Activated naive CD4-positive, alpha-beta T cell treated with anti-CD3 and anti-CD28 coated beads, Interleukin-2, amount 50 U/mL, for 72 hours (primary cell): ENCODE measurements at regions not wholly inside any gene's neighbourhood (a gene's known extent, or its start where the extent isn't known, plus 50 kb on each side); places are given as distances from the start of the nearest gene placed in this dataset.

Source experiments
- ATAC-seq, 2 donors: fragments of 150-1000 bp; cut with Tn5 transposase; 2 replicates each; pipeline ENCODE4 v1.10.0; 2021; ENCODE audit warnings: mild to moderate bottlenecking in 2 of 2, moderate library complexity in 2 of 2
- DNase-seq, 2 donors: peaks; one replicate each; pipeline ENCODE4 v3.0.0; 2021 to 2022; ENCODE audit warnings: low spot score in 2 of 2
- H3K27ac Mint-ChIP-seq, 2 donors: one replicate each; pipeline ENCODE4 v1.8.0; 2022; ENCODE audit warnings: mild to moderate bottlenecking in 2 of 2, mixed read lengths in 2 of 2
- H3K36me3 Mint-ChIP-seq, 2 donors: one replicate each; pipeline ENCODE4 v1.8.0; 2022; ENCODE audit warnings: mixed read lengths in 2 of 2
- H3K9me3 Mint-ChIP-seq, 2 donors: one replicate each; pipeline ENCODE4 v1.8.0; 2022; ENCODE audit warnings: mixed read lengths in 2 of 2

DNA sequence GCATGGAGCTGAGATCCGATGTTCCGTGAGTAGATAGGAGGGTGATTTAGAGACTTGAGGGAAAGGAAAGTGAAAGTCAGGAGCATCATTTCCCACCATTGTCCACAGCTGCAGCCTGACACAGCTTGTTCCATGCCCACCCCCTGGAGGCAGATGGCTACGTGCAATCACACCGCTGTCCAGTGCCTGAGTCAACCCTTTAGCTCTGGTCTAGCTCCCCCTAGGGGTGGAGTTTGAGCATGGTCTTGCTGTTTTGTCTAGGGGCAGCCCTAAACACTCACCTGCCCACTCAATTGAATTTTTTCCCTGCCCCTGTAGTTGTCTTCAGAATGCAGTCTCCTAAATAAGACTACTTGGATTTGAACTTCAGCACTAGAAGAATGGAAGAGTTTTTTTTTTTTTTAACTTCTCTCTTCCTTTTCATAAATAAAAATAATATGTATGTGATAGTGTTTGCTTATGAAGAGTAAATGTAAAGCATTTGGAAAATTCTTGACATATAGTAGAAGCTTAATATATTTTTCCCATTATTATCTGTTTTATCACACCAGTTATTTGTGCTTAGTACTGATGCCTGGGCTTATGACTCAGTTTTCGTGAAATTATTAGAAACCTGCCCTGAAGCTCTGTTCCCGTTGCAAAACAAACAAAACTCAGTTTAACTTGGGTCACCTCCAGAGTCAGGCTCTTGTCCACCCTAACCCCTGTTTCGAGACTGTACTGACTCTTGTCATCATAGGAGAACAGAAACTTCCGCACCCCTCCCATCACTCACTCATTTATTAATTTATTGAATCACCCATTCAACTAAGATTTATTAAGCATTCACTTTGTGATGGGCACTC lies 814.8 kb downstream of the MAFB start:
- peak in 1 of 2 donors; percentile 63 for ATAC-seq
- H3K9me3 Mint-ChIP-seq: peaks cover 4 to 17% of the 10 kb centered on the region in 2 donors

DNA sequence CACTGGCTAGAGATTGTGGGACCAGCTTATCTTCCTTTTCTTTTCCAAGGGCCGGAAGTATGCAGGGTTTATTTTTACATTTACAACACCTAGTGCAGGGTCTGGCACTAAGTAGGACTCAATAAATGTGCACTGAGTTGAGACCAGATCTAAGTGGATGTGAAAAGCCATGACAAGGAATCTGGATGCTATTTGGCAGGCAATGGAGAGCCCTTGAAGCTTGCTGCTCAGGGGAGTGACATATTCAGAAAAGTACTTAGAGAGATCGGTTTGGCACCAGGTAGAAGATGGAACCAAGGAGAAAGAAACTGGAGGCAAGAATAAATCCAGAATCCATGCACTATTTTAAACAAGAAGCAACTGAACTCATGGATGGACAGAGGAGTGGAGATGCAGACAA lies 815.8 kb downstream of the MAFB start:
- Mint-ChIP-seq H3K9me3 (peaks cover 4 to 17% of the 10 kb centered on the region in 2 donors), H3K27ac (no peak overlapping the region), H3K36me3 (no peaks in the 10 kb centered on the region)
- ATAC-seq (no peak), DNase-seq (no peak)

More for the DNA sequence above, 814.8 kb downstream of the MAFB start:
- Mint-ChIP-seq H3K36me3 (no peaks in the 10 kb centered on the region), H3K27ac (no peak overlapping the region)
- peak in 1 of 2 donors; percentile 53 for DNase-seq

GRCh38 chr20:39871013-39871412 lies 818.0 kb downstream of the MAFB start:
- DNase-seq (no peak), ATAC-seq (no peak)
- peaks cover 4 to 22% of the 10 kb centered on the region in 2 donors for H3K9me3 Mint-ChIP-seq
- H3K27ac Mint-ChIP-seq: no peak overlapping the region
- peaks cover 0 to 7% of the 10 kb centered on the region in 2 donors for H3K36me3 Mint-ChIP-seq

DNA sequence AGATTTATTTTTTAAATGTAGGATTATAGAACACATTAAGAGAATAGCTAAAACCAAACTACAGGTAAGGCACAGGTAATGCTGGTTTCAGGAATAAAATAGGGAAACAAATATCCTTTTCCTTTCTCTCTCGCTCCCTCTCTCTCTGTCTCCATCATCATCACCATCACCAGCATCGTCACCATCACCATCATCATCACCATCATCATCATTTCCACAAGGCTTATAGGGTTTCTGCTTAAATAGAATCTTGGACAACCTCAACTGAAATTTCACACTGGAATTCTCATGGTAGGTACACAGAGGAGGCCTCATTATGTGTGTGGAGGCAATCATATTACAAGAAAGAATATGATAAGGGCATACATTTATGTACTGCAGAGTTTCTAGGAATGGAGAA lies 823.6 kb downstream of the MAFB start:
- ATAC-seq: no peak

GRCh38 chr20:39862470-39862891 lies 826.6 kb downstream of the MAFB start:
- H3K36me3 Mint-ChIP-seq: peaks cover 0 to 7% of the 10 kb centered on the region in 2 donors
- peaks cover 0 to 11% of the 10 kb centered on the region in 2 donors for H3K9me3 Mint-ChIP-seq
- ATAC-seq (no peak), DNase-seq (no peak)
- no peak overlapping the region for H3K27ac Mint-ChIP-seq

More for the DNA sequence above, 823.6 kb downstream of the MAFB start:
- H3K36me3 Mint-ChIP-seq: peaks cover 0 to 7% of the 10 kb centered on the region in 2 donors
- peaks cover 0 to 13% of the 10 kb centered on the region in 2 donors for H3K9me3 Mint-ChIP-seq
- H3K27ac Mint-ChIP-seq: no peak overlapping the region
- no peak for DNase-seq

DNA sequence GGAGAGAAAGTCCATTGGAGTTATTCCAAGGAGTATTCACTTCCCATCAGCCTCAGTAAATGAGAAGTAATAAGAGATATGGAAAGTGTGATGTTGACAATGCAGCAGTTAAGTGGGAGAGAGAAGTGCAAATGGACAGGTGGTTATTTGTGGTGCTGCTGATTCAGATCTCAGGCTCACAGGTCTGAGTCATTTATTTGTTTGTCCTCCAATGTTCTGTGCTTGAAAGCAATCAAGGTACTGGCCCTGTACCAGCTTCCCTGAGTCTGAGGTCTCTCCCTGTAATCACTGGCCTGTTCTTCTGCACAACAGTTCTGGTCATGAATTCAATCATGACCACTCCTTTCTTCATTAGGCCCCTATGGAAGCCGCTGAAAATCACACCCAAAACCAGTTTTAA lies 827.7 kb downstream of the MAFB start:
- no peak overlapping the region for H3K27ac Mint-ChIP-seq
- ATAC-seq (no peak), DNase-seq (no peak)
- H3K9me3 Mint-ChIP-seq: peaks cover under 1 to 8% of the 10 kb centered on the region in 2 donors
- H3K36me3 Mint-ChIP-seq: peaks cover 0 to 4% of the 10 kb centered on the region in 2 donors

DNA sequence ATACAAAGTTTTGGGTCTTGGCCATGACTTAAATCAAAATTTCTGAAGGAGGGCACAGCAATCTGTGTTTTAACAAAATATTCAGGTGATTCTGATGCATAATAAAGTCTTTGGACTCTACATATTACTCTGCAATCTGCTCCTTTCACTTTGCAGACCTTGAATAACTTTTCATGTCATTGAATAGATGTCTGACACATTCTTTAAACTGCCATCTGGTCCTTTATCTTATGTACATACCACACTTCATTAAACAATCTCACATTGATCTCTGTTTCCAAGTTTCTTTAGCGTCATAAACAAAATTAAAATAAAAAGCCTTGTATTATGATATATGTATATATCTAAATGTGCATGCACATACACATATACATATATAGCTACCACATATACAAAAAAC lies 831.2 kb downstream of the MAFB start:
- DNase-seq (no peak), ATAC-seq (no peak)
- no peaks in the 10 kb centered on the region for H3K36me3 Mint-ChIP-seq
- no peak overlapping the region for H3K27ac Mint-ChIP-seq
- peaks cover 5 to 12% of the 10 kb centered on the region in 2 donors for H3K9me3 Mint-ChIP-seq

- no peak overlapping the region for H3K27ac Mint-ChIP-seq
- H3K9me3 Mint-ChIP-seq: peaks cover 5 to 12% of the 10 kb centered on the region in 2 donors
- no peaks in the 10 kb centered on the region for H3K36me3 Mint-ChIP-seq
- DNase-seq (no peak), ATAC-seq (no peak)
These were observed 831.8 kb downstream of the MAFB start for GRCh38 chr20:39857187-39857586.

- ATAC-seq (no peak), DNase-seq (no peak)
- peaks cover 5 to 7% of the 10 kb centered on the region in 2 donors for H3K9me3 Mint-ChIP-seq
- H3K36me3 Mint-ChIP-seq: no peaks in the 10 kb centered on the region
- H3K27ac Mint-ChIP-seq: no peak overlapping the region
These were observed 833.2 kb downstream of the MAFB start for GRCh38 chr20:39855799-39856198.

DNA sequence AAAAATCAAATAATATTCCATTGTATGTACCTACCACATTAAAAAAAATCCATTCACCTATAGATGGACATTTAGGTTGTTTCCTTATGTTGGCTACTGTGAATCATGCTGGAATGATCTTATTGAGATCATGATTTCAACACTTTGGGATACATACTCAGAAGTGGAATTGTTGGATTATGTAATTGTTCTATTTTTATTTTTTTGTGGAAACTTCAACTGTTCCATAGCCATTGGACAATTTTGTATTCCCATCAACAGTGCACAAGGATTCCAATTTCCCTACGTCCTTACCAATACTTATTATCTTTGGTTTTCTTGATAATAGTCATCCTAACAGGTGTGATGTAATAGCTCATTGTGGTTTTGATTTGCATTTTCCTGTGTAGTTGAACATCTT lies 834.0 kb downstream of the MAFB start:
- ATAC-seq (no peak), DNase-seq (no peak)
- no peaks in the 10 kb centered on the region for H3K36me3 Mint-ChIP-seq
- H3K27ac Mint-ChIP-seq: no peak overlapping the region
- H3K9me3 Mint-ChIP-seq: peaks cover 5 to 7% of the 10 kb centered on the region in 2 donors

DNA sequence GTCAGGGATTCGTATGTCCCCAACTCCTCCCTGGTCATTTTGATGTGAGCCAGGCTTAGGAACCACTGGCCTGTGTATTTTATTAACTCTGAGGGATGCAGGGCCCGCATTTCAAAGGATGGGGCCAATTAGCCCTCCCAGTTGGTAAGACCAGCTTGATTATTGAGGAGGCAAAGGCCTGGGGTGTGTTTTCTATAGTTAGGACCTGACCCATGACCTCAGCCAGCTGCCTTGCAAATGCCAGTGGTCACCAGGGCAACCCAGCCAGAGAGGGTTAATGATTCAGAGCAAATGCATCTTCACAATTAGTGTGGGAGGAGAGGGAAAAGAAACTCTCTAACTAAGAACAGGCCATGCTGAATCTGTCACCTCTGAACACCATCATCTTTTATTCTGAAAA lies 835.4 kb downstream of the MAFB start:
- Mint-ChIP-seq H3K9me3 (peaks cover 5 to 7% of the 10 kb centered on the region in 2 donors), H3K36me3 (no peaks in the 10 kb centered on the region), H3K27ac (no peak overlapping the region)
- ATAC-seq (no peak), DNase-seq (no peak)

- no peak for DNase-seq
- H3K36me3 Mint-ChIP-seq: no peaks in the 10 kb centered on the region
- ATAC-seq: no peak
- peaks cover 5 to 7% of the 10 kb centered on the region in 2 donors for H3K9me3 Mint-ChIP-seq
- H3K27ac Mint-ChIP-seq: no peak overlapping the region
These were observed 836.0 kb downstream of the MAFB start for GRCh38 chr20:39853050-39853449.

GRCh38 chr20:39851459-39851858 lies 837.6 kb downstream of the MAFB start:
- DNase-seq (no peak), ATAC-seq (no peak)
- H3K36me3 Mint-ChIP-seq: no peaks in the 10 kb centered on the region
- peaks cover 5 to 7% of the 10 kb centered on the region in 2 donors for H3K9me3 Mint-ChIP-seq
- H3K27ac Mint-ChIP-seq: no peak overlapping the region

- Mint-ChIP-seq H3K27ac (no peak overlapping the region), H3K9me3 (peaks cover under 1 to 3% of the 10 kb centered on the region in 2 donors), H3K36me3 (no peaks in the 10 kb centered on the region)
- ATAC-seq: no peak
- DNase-seq: no peak
These were observed 838.2 kb downstream of the MAFB start for GRCh38 chr20:39850821-39851330.

GRCh38 chr20:39850246-39850645 lies 838.8 kb downstream of the MAFB start:
- Mint-ChIP-seq H3K36me3 (no peaks in the 10 kb centered on the region), H3K9me3 (no peaks in the 10 kb centered on the region), H3K27ac (no peak overlapping the region)
- DNase-seq: no peak
- ATAC-seq: no peak

DNA sequence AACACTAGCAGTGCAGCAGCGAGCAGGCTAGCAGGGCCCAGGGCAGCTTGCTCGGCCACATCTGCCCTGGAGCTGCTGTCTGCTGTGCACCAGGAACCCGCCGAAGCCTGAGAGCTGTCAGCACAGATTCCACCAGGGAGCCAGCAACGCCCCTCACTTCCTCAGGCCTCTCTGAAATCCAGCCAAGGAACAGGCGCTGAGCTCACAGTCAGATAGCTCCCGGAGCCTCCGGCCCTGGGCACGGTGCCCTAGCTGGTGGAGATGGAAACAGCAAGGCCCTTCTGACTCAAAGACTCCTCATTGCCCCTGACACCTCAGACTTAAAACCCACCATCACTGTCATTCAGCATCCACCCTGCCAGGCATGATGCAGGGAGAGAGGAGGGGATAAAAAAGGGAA lies 839.4 kb downstream of the MAFB start:
- ATAC-seq (no peak), DNase-seq (no peak)
- Mint-ChIP-seq H3K27ac (no peak overlapping the region), H3K36me3 (no peaks in the 10 kb centered on the region), H3K9me3 (no peaks in the 10 kb centered on the region)

GRCh38 chr20:39849171-39849570 lies 839.9 kb downstream of the MAFB start:
- H3K9me3 Mint-ChIP-seq: no peaks in the 10 kb centered on the region
- H3K27ac Mint-ChIP-seq: no peak overlapping the region
- ATAC-seq: no peak
- DNase-seq: no peak
- H3K36me3 Mint-ChIP-seq: no peaks in the 10 kb centered on the region
